ENCODE measurements at regions not wholly inside any gene's neighbourhood (a gene's known extent, or its start where the extent isn't known, plus 50 kb on each side); places are given as distances from the start of the nearest gene placed in this dataset.

DNA sequence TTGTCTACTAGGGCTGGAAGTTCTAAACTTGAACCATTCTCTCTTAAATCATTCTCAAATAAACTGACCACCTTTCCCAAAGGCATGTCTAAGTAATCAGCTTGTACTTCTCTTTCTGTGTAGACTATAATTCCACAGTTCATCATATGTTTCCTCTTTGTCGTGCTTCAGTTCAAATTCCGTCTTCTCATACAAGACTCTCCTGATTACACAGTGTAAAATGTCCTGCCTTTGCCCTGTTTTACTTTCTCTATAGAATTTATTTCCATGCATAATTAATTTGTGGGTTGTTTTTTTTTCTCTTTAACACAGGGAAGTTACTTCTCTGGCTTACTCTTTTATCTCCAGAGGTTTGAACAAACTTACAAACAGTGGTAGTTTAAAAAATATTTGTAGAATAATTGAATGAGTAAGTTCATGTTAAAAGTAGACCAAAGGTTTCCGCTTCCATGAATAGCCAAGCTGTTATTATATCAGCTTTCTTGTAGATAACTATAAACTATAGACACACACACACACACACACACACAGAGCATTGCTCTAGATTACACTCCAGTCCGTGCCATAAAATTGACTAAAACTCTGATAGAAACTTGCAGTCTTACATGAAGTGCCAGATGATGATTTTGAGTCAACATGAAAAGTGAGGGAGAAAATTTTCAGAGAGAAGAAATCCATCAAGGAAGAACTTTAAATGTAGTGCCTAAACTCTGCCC, 119.0 kb downstream of the SUCNR1 start:
- DNase-seq (ENCODE audit: low spot score), result no peak

- no peak for DNase-seq (ENCODE audit: low spot score)
Observed at GRCh38 chr3:151995091-151995490, 121.6 kb downstream of the SUCNR1 start.

DNA sequence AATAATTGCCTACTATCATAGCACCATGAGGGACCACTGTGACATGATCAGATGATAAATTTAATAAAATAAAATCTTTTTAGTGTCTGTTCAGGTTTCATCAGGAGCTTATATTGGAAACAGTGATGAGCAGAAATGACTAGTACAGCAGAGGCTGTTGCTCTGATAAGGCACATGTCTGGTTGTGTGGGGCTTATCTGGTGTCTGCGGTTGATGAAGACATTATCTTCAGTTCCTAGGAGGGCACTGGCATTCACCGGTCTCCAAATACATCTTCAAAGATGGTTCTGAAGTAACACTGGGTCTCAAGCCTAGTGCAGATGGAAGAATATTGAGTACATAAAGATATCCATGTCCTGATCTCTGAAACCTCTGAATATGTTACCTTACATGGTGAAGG, 125.3 kb downstream of the SUCNR1 start:
- no peak for DNase-seq (ENCODE audit: low spot score)

- DNase-seq (ENCODE audit: low spot score), result no peak
Observed at GRCh38 chr3:151999936-152000335, 126.5 kb downstream of the SUCNR1 start.

DNA sequence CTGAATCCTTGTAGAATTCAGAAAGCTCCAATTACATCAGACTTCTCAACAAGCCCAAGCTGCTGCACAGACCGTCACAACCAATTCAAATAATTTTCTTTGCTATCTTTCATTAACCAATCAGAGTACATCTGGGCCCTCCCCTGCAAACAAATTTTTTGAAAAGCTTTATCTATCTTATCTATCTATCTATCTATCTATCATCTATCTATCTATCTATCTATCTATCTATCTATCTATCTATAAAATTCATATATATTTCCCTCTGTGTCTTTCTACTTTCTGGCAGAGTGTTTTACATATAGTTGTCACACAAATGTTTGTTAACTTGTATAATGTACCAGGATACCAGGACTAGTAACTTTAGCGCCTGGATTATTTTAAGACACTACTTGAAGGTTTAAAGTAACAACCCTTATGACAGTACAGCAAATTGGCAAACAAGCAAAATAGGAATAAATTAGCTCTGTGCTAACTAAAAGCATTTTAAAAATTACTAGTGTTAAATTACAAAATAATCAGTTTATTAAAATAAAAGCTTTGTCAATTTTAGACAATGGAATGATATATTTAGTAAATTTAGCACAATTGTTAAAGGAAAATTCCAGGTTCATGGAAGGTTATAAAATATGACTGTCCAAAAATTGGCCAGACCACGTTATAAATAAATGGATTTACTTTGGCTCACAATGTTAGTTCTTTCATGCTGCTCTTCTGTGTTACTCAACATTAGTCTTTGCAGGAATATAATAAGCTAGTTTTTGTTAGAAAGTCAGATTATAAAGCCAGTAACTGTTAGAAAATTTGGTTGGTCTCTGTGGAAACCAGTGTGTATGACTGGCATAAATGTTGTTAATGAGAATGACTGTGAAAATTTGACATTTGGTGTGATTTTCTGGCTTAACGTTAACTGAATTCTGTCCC, 138.6 kb downstream of the SUCNR1 start:
- no peak for DNase-seq (ENCODE audit: low spot score)

DNA sequence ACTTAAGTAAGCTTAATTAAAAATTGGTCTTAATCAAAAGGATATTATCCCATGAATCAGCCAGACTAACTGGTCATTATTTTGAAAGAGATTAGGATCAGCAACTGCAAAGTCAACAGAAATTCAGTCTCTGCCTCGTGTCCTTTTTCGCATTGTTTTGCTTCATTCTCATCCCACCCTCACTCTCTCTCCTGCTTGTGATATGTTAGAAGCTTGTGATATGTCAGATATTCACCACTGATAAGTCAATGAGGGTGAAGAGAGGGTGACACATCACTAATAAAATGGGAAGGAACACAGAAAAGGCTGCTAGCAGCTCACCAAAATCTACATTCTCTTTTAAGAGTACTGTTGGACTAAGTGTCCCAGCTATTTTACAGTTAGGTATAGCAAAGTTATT, 146.1 kb downstream of the SUCNR1 start:
- no peak for DNase-seq (ENCODE audit: low spot score)

DNA sequence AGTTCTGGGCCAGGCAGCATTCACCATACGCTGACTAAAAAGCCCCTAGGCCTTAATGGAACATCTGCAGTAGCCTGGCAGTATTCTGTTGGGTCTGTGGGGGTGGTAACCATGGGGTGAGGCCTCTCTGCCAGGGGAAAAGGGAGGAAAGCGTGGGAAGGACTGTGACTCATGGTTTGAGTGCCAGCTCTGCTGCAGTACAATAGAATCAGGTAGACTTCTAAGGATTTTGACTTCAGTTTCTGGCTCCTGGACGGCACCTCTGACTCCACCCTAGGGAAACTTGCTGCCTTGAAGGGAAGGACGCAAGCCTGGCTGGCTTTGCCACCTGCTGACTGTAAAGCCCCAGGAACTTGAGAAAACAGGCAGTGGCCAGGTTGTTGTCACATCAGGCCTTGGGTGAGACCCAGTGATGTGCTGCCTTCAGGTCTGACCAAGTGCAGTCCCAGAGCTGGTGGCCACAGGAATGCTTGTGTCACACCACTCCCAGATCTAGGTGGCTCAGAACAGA, 148.6 kb downstream of the SUCNR1 start:
- peak; percentile 66 for DNase-seq (ENCODE audit: low spot score)

GRCh38 chr3:152026033-152026556, 152.7 kb downstream of the SUCNR1 start:
- DNase-seq (ENCODE audit: low spot score), result no peak

DNA sequence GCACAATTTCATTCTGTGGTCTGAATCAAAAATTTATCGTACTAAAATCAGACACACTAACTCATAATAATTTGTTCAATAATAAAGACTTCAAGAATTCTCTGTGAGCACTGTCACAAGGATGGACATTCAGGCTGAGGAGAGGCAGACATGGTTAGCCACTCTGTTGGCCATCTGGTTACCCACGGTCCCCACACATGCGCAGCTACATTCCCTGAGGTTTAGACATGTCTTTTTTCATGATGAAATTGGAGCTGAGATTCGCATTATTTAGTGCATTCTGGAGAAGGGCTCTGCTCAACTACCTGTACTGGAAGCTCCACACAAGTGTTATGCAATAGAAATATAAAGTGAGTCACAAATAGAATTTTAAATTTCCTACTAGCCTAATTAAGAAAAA, 156.9 kb downstream of the SUCNR1 start:
- no peak for DNase-seq (ENCODE audit: low spot score)

GRCh38 chr3:152031321-152031720, 157.9 kb downstream of the SUCNR1 start:
- DNase-seq (ENCODE audit: low spot score), result peak; percentile 23

DNA sequence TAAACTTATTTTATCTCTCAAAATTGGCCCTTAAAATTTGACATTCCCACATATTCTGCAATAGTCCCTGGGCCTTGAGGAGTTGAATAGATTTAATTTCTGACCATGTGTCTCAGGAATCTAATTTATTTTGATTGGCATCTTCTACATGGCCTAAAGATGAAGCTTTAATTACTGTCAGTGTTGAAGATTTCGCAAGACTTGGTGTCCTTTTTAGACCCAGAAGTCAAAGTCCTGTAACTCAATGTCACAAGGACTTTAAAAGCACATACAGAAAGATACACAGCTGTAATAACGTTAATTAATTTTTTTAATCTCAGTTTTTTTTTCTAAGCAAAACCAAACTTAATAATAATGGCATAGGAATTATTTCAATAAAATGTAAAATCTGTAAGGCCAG, 163.9 kb downstream of the SUCNR1 start:
- no peak for DNase-seq (ENCODE audit: low spot score)

GRCh38 chr3:152037953-152038352, 164.5 kb downstream of the SUCNR1 start:
- no peak for DNase-seq (ENCODE audit: low spot score)

GRCh38 chr3:152038490-152038889, 165.0 kb downstream of the SUCNR1 start:
- DNase-seq (ENCODE audit: low spot score), result no peak

DNA sequence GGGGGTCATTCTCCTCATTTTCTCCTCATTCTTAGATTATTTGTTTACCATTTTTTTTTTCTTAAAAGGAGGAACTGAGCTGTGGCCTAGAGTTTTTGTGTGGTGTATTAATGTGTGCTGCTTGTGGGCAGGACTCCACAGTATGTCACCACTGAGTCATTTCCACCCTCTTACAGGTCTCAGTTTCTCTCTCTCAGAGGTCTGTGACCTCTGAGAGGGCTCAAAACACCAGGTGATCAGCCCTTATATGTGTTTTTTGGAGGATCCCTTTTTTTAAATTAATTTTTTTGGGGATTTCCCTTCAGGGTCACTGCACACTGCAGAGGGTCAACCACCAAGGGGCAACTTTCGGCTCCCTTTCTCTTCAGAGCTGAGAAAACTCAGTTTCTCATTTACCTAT, 166.4 kb downstream of the SUCNR1 start:
- no peak for DNase-seq (ENCODE audit: low spot score)

DNA sequence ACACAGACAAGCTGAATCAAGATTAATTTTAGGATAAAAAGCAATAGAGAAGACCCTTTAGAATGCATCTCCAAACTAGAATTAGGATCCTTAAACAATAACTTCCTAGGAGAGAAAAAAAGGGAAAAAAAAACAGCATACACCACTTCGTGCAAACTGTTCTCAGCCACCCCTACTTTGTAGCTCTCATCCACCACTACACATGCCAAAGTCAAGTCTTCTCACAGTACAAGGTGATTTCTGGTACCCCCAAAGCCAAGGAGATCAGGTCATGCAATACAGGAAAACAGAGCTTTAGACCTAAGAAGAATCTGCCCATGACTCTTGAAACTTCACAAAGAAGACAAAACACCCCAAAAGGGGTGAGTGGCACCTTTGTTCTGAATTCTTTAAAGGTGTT, 166.9 kb downstream of the SUCNR1 start:
- no peak for DNase-seq (ENCODE audit: low spot score)

- no peak for DNase-seq (ENCODE audit: low spot score)
Observed at GRCh38 chr3:152043620-152044019, 170.2 kb downstream of the SUCNR1 start.

DNA sequence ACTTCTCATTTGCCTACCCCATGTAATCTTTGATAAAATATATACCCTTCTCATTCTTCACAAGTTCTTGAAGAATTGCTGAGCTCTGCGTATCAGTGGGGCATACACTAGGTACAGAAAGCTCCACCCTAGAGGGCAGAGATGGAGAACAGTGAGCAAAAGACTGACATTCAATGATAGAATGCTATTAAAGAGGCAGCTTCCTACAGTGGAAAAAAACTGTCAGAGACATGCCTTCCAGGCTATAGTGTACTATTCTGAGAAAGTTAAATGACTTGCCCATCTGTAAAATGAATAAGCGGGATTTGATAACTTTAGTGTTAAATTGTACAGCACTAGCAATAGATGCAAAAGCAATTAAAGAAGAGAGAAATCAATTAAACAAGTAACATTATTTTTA, 172.8 kb downstream of the SUCNR1 start:
- no peak for DNase-seq (ENCODE audit: low spot score)

DNA sequence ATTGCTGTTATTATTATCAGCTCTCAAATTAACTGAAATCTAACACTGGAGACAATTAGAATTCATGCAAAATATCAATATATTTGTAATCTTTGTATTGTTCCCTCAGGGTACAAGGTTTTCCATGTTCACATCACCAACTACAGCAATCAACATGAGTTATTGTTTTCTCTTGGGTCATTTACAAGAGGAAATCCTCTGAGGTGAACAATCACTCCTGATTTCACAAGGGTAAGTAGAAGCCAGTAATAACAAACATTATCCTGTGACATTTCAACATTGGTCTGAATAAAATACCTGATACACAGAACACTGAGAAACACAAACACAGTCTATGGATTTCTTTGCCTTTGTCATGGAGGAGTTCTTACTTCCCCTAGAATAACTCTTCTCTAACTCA, 174.0 kb downstream of the SUCNR1 start:
- no peak for DNase-seq (ENCODE audit: low spot score)

DNA sequence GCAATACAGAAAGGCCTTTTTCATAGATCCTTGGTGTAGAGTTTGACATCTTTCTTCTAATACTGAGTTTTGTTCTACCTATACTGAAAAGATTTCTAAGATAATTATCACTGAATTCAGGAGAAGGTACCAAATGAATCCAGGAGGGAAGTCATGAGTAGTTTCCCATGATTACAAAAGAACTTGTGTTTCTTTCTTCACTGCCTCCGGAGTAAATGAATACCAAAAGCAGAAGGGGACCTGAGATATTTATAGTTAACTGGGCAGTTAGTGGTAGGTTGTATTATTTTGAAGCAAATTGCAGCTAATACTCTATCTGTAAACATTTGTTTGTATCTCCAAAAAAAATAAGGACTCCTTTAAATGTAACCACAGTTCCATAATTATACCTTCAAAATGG, 175.4 kb downstream of the SUCNR1 start:
- DNase-seq (ENCODE audit: low spot score), result no peak

GRCh38 chr3:152050903-152051302, 177.5 kb downstream of the SUCNR1 start:
- DNase-seq (ENCODE audit: low spot score), result no peak

DNA sequence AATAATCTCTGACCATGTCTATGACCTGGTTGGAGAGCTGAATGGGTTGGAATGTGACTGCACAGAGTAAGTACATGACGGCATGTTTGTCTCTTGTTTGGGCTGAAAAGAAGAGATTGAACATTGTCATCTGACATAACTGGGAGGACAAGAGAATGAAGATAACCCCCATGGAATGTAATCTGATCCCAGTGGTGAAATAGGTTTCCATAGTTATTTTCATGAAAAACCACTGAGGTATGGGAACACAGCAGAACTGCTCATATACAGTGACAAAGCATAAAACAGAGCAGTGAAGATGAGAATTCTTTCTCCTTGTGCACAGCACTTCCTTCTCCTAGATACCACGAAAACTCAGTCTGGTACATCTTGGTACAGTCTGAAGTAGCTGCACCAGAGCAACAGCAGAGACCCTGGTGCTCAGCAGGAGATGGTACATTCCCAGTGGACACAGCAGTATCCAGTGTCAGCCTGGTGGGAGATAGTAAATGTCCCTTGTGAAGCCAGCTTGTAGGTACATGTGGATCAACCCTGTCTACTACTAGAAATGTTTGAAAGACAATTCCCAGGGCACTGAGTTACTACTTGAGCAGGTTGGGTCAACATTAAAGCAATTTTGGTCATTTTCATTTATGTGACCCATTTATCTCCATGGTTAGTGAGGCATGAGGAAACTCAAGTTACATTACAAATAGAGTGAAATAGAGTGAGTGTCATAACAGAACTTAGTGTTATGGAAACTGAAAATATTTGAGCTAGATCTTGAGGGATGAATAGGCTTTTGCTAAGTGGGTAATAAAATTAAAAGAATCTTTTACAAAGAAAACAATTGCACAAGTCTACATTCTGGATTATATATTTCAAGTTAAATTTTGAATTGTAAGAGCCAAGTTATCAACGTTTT, 178.3 kb downstream of the SUCNR1 start:
- DNase-seq (ENCODE audit: low spot score), result no peak

- no peak for DNase-seq (ENCODE audit: low spot score)
Observed at GRCh38 chr3:152053866-152054265, 180.4 kb downstream of the SUCNR1 start.
